ENCODE measurements at regions not wholly inside any gene's neighbourhood (a gene's known extent, or its start where the extent isn't known, plus 50 kb on each side); places are given as distances from the start of the nearest gene placed in this dataset.
"Not testable (repeated sequence)": the region's sequence is repeated elsewhere in the genome, so short reads cannot be mapped to it uniquely, and the experiment has no call there.

GRCh38 chr3:94615275-94616065 lies 552.6 kb downstream of the NSUN3 start:
- peak; percentile 55 for DNase-seq

DNA sequence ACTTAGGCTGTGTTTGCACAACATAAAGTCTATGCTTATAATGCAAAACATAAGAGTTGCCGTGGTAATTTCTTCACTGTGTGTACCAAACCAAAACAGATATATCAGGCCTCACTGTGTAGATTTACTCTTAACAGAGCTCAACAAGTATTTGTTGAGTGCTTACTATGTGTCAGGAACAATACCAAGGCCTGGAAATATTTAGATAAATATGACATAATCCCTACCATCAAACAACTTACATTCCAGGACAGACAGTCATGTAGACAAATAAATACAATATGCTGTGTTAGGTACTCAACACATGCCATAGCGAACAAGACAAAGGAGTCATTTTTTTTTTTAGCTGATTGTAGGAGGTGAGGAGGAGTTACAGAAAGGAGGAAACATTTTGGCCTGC lies 554.0 kb downstream of the NSUN3 start:
- no peak for DNase-seq

GRCh38 chr3:94617312-94617711 lies 554.5 kb downstream of the NSUN3 start:
- DNase-seq, result no peak

GRCh38 chr3:94619643-94620042 lies 556.8 kb downstream of the NSUN3 start:
- no peak for DNase-seq

GRCh38 chr3:94626573-94626972 lies 563.7 kb downstream of the NSUN3 start:
- no peak for DNase-seq

GRCh38 chr3:94627689-94628088 lies 564.8 kb downstream of the NSUN3 start:
- DNase-seq, result no peak

DNA sequence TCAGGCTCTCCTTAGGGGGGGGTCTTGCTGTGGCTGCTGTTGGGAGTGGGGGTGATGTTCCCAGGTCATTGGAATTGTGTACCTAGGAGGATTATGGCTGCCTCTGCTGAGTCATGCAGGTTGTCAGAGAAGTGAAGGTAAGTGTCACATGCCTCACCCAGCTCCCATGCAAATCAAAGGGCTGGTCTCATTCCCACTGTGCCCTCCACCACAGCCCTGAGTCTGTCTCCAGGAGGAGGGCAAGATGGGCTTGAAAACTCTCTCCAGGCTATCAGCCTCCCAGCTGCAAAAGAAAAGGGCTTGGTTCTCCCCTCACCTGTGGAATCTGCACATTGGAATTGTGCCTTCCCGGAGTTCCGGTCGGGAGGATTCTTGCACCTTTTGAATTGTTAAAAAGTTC lies 580.5 kb downstream of the NSUN3 start:
- DNase-seq, result no peak

GRCh38 chr3:94645790-94646189 lies 582.9 kb downstream of the NSUN3 start:
- no peak for DNase-seq

- no peak for DNase-seq
Measured at GRCh38 chr3:94647131-94647530, 584.3 kb downstream of the NSUN3 start.

DNA sequence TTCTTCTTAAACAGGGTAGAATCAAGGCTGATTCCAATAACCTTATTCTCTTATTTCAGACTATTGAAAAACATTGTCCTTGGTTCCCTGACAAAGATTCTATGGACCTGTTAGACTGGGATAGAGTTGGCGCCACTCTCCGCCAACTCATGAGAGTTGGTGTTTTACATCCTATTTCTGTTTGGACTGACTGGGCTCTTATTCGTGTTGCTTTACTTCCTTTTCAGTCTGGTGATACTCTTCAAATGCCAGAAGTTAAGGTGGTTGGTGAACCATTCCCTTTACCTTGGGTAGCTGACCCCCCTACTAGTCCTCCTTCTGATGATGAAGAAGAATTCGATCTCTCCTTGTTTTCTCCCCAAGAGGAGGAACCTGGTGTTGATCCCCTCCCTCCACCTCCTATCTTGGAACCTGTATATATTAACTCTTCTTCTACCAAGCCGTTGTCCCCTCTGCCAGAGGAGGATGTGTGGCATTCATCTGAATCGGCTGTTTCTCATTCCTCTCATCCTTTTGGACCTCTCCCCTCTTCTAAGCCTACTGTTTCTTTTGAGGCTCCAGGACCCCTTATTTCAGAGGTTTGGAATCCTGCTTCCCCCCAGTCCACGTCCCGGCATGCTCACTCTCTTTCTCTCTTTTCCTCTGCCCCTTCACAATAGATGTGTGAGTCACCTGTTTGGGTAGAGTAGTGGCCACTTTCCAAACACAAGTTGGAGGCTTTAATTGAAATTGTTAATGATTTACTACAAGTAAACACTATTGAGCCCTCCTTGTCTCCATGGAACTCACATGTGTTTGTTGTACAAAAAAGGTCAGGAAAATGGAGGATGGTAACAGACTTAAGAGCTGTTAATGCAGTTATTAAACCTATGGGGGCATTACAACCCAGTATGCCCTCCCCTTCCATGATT lies 585.7 kb downstream of the NSUN3 start:
- DNase-seq, result not testable (repeated sequence)

- no peak for DNase-seq
Measured at GRCh38 chr3:94654096-94654495, 591.2 kb downstream of the NSUN3 start.

GRCh38 chr3:94665922-94666321 lies 603.1 kb downstream of the NSUN3 start:
- DNase-seq, result no peak

GRCh38 chr3:94671078-94671477 lies 608.2 kb downstream of the NSUN3 start:
- no peak for DNase-seq

DNA sequence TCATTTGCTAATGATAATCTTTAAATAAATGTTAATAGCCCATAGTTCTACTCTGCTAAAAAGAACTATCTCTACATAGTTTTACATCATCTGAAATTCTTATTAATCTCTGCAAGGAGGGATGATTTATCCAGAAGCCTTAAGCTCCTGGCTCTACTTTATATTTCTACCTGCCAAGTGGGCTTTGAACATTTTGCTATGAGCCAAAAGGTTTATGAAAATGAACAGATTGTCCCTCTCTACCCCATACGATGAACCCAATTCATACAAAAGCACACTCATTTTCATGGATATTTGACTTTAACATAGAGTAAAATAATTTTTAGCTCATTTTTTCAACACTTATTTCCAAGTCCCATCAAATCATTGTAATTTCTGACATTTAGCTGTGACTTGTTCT lies 611.0 kb downstream of the NSUN3 start:
- no peak for DNase-seq

DNA sequence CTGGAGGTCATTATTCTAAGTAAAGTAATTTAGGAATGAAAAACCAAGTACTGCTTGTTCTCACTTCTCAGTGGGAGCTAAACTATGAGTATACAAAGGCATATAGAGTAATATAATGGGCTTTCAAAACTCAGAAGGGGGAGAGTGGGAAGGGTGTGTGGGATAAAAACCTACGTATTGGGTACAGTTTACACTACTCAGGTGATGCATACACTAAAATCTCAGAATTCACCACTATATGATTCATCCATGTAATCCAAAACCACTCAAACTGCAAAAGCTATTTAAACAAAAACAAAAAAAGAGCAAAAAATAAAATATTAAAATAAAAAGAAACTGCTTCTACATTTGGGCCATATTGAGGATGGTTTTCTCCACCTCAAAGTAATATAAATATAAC lies 623.3 kb downstream of the NSUN3 start:
- DNase-seq, result no peak

GRCh38 chr3:94693997-94694640 lies 631.3 kb downstream of the NSUN3 start:
- DNase-seq, result no peak

- DNase-seq, result no peak
Measured at GRCh38 chr3:94694894-94695293, 632.0 kb downstream of the NSUN3 start.

GRCh38 chr3:94704467-94704866 lies 641.6 kb downstream of the NSUN3 start:
- DNase-seq, result no peak

DNA sequence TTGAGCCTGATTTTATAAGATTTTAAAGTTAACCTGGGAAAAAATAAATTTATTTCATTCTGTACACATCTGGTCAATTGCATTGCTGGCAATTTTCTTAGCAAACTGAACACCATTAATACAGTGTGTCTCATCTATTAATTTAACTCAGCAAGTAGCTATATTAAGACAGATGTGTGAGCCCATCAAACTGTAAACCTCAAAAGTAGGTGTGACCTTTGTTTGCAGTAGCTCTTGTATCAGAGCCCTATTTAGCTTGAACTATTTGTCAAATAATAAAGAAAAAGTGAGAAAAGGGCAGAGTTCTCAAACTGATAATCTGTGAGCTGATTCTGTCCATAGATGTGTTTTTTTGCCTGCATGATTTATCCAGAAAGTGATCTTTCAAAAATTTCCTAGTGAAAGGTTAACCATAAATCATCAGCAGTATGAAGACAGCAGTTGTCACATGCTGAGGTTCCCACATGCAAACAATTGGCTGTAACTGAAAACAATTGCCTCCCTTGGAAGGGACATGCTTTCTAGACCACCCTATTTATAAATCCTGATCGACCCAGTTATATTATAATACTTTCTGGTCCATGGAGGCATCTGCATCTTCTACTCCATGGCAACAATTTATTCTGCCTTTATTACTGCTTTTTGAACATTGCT lies 646.5 kb downstream of the NSUN3 start:
- no peak for DNase-seq

DNA sequence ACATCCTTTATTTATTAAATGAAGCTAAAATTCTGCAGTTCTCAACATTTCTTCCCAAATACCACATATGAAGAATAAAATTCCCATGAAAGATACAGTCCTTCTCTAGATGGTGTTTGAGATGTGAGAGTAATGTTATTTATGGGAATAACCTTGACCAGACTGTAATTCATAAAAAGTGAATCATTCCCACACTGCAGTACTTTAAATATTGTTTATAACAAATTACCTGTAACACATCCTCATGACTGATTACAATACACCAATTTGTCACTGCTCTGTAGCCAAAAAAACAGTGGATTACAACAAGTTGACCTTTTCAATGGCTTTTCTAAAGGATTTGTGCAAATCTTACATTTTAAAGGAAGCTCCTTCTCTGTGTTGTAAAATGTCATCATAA lies 651.3 kb downstream of the NSUN3 start:
- no peak for DNase-seq

DNA sequence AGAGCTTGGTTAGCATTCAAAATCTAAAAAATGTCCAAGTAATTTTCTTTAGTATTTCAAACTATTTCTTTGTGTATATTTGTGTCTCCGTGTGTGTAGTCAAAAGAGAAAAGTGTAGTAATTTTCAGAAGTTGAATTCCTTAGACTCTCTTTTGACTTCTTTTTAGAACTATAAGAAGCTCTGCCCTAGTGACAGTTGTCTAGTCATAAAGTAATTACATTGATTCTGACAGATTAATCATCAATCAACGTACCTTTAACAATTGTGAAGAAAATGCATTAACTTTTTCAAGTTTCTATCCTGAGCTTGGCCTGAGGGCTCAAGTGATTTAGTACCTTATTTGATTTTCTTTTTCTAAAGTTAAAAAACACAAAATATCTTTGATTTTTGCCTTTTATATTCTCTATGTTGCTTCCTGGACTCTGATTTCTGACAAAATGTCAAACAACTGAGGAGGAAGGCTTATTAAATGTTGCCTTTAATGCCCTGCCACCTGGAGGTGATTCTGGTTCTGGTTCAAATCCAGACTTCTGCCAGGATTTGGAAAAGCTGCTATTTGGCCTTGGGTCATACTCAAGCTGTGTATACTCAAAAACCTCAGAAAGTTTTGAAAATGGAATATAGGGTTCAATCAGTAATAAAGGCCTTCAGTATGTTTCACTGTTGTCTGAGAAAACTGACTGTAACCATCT lies 653.6 kb downstream of the NSUN3 start:
- no peak for DNase-seq

GRCh38 chr3:94734206-94734605 lies 671.3 kb downstream of the NSUN3 start:
- DNase-seq, result no peak
